HG03342 (cell line): ENCODE measurements at regions not wholly inside any gene's neighbourhood (a gene's known extent, or its start where the extent isn't known, plus 50 kb on each side); places are given as distances from the start of the nearest gene placed in this dataset.

Experiments
- ATAC-seq: cut with Tn5 transposase; IDR thresholded peaks from one replicate; pipeline ENCODE4 v1.9.1; 2021; ENCODE audit warnings: mild to moderate bottlenecking, moderate library complexity; ENCODE audit not compliant: unreplicated experiment

DNA sequence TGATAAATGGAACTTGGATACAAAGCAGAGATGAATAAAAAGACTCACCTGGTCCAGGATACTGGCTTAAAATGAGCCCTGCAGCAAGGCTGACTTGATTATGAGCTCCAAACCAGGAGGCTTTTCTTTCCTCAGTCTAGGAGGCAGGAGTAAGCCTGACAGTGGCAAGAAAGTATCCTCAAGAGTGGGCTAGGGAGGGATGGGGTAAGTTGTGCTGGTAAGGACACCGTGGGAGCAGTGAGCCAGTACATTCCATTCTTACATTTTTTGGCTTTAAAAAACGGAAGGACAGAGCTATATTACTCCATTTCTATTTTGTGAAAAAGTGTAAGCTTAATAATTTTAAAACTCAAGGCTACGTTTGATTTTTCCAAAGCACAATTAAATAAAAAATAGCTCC, 187.1 kb upstream of the DDI1 start:
- ATAC-seq = no peak

DNA sequence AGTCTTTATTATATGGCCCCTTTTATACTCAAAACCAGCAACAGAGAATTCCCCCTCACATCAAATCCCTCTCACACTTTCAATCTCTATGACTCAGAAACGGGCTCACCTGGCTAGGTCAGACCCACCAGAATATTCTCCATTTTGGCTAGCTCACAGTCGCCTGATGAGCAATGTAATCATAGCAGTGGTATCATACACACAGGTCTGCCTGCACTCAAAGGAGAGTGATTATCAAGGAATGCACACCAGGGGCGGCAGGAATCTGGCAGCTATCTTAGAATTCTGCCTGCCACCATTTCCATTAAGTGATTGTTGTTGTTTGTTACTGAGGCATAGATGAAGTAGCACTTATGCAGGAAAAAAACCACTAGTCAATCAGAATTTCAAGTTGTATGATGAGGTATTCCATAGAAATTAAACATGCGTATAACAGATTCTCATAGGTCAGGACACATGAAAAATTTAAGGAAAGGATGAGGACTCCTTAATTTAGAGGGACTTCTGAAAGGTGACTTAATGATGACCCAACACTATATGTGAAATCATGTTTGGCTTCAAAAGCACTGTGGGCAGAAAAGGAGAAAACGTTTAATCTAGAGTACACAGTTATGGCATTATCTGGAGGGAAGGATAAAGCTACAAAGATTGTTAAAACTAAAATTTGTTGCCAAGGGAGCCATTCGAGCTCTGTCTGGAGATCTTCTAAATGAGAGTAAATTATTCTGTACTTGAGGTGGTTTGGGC, 185.8 kb upstream of the DDI1 start:
- ATAC-seq = no peak

- no peak for ATAC-seq
These were observed 185.2 kb upstream of the DDI1 start for GRCh38 chr11:103851166-103851651.
